Smooth muscle cell (in vitro differentiated cells): ENCODE measurements at regions not wholly inside any gene's neighbourhood (a gene's known extent, or its start where the extent isn't known, plus 50 kb on each side); places are given as distances from the start of the nearest gene placed in this dataset.

Source experiments
- DNase-seq: peaks from one replicate; lab custom pipeline; 2025; ENCODE audit not compliant: unreplicated experiment; lab: John Stamatoyannopoulos, UW
- H2AFZ ChIP-seq: fragments of 200-600 bp; sonication (generic); 2 replicates; pipeline ENCODE4 v1.6.0; 2016; ENCODE audit warnings: antibody characterized with exemption, low read depth, mild to moderate bottlenecking
- H3F3A ChIP-seq: fragments of 200-600 bp; sonication (generic); 2 replicates; pipeline ENCODE4 v1.6.0; 2017; ENCODE audit warnings: antibody characterized with exemption, low read depth
- H3K27ac ChIP-seq: fragments of 200-600 bp; sonication (generic); 2 replicates; pipeline ENCODE4 v1.5.1; 2016; ENCODE audit warnings: low read depth, mild to moderate bottlenecking
- H3K27me3 ChIP-seq: fragments of 200-600 bp; sonication (generic); 2 replicates; pipeline ENCODE4 v1.6.1; 2016; ENCODE audit warnings: low read depth, mild to moderate bottlenecking
- H3K36me3 ChIP-seq: fragments of 200-600 bp; sonication (generic); 2 replicates; pipeline ENCODE4 v1.5.1; 2016; ENCODE audit warnings: low read depth
- H3K4me1 ChIP-seq: fragments of 200-600 bp; sonication (generic); 2 replicates; pipeline ENCODE4 v1.5.1; 2016; ENCODE audit warnings: low read depth
- H3K4me2 ChIP-seq: fragments of 200-600 bp; sonication (generic); 2 replicates; pipeline ENCODE4 v1.6.0; 2016; ENCODE audit warnings: mild to moderate bottlenecking
- H3K4me3 ChIP-seq: fragments of 200-600 bp; sonication (generic); 2 replicates; pipeline ENCODE4 v1.5.1; 2016; ENCODE audit warnings: mild to moderate bottlenecking
- H3K79me2 ChIP-seq: fragments of 200-600 bp; sonication (generic); 2 replicates; pipeline ENCODE4 v1.6.0; 2016; ENCODE audit warnings: low read depth, mild to moderate bottlenecking
- H3K9ac ChIP-seq: fragments of 200-600 bp; sonication (generic); 2 replicates; pipeline ENCODE4 v1.6.0; 2016; ENCODE audit warnings: low read depth
- H3K9me3 ChIP-seq: fragments of 200-600 bp; sonication (generic); replicated peaks from 2 replicates; pipeline ENCODE4 v1.5.1; 2016; ENCODE audit warnings: low read depth
- H4K20me1 ChIP-seq: fragments of 200-600 bp; sonication (generic); 2 replicates; pipeline ENCODE4 v1.6.0; 2016; ENCODE audit warnings: low read depth
- WGBS: methylation state at CpG from one replicate; pipeline ENCODE4 v1.1.7; 2016; ENCODE audit warnings: low lambda C conversion rate; 5-methylcytosine and 5-hydroxymethylcytosine counted together
- TF ChIP-seq, protein P1 (sequence below): fragments of 200-600 bp; sonication (generic); IDR thresholded peaks from 2 replicates; pipeline ENCODE4 v1.5.1; 2017; ENCODE audit warnings: borderline replicate concordance, mild to moderate bottlenecking, antibody characterized with exemption; ENCODE audit not compliant: insufficient read depth, poor library complexity, severe bottlenecking

DNA sequence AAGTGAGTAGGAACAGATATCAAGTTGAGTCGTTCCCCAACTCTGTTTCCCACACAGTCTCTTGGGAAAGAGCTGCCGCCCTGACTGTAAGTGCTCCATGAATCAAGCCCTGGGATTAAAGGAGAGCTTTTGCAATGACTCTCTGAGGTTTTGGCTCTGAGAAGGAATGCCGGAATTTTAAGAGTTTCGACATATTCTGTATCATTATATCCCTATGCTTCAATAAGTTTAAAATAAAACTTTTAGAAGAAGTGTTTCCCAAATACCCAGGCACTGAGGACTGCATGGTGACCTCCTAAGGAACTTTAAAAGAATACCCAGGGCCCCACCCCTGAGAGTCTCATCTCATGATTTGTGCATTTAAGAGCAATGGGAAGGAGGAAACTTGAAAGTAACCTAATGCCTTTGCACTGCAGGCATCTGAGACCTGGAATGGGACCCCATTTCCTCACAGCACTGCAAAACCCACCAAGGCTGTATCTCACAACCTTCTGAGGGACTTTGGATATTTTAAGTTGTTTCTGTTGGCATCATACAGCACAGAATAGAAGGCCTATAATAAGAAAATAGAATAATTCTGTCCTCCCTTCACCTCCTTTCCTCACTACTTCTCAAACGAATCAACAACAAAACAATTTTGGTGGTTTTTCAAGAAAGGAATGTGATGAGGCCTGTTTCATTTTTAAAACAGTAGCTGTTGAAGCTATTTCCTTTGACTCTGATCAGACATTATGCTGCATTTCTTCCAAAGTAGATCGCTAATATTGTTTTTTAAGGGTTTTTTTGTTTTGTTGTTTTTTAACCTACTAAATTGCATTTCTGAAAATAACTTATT lies 121.2 kb downstream of the GASK1B start:
- peak overlapping the region; percentile 75 for H3K4me2 ChIP-seq
- peak overlapping the region; percentile 64 for H2AFZ ChIP-seq
- no peak for DNase-seq
- H3K9me3 ChIP-seq, result no peaks in the 10 kb centered on the region
- peak overlapping the region; percentile 81 for H3K27ac ChIP-seq
- WGBS, result 22% methylated on average over 6 of the region's 6 CpGs
- H3K79me2 ChIP-seq, result no peaks in the 10 kb centered on the region
- peaks cover 9% of the 10 kb centered on the region for H3F3A ChIP-seq
- TF ChIP-seq, protein P1, sequence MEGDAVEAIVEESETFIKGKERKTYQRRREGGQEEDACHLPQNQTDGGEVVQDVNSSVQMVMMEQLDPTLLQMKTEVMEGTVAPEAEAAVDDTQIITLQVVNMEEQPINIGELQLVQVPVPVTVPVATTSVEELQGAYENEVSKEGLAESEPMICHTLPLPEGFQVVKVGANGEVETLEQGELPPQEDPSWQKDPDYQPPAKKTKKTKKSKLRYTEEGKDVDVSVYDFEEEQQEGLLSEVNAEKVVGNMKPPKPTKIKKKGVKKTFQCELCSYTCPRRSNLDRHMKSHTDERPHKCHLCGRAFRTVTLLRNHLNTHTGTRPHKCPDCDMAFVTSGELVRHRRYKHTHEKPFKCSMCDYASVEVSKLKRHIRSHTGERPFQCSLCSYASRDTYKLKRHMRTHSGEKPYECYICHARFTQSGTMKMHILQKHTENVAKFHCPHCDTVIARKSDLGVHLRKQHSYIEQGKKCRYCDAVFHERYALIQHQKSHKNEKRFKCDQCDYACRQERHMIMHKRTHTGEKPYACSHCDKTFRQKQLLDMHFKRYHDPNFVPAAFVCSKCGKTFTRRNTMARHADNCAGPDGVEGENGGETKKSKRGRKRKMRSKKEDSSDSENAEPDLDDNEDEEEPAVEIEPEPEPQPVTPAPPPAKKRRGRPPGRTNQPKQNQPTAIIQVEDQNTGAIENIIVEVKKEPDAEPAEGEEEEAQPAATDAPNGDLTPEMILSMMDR, result no peak
- H3K4me1 ChIP-seq, result peaks cover 13% of the 10 kb centered on the region
- H3K36me3 ChIP-seq, result no peaks in the 10 kb centered on the region
- H3K9ac ChIP-seq, result no peak overlapping the region
- no peaks in the 10 kb centered on the region for H4K20me1 ChIP-seq
- H3K4me3 ChIP-seq, result no peak overlapping the region
- no peaks in the 10 kb centered on the region for H3K27me3 ChIP-seq

DNA sequence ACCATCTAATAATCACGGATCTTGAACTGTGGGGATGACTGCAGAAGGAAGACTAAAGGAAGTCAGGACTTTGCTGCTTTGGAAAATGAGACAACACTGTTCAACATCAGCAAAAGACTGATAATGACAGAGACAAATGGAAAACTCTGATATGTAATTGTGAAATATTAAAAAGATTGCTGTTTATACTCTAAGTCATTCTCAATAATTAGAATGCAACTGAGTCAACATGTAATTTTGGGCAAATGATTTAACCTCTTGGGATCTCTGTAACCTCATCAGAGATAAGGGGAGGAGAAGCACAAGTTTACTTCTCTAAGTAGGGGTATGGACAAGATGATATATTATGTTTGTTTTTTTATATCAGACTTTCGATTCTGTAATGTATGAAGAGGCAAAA lies 121.9 kb downstream of the GASK1B start:
- Histone ChIP-seq H3K27ac (peak overlapping the region; percentile 81), H3K79me2 (no peaks in the 10 kb centered on the region), H3K36me3 (no peaks in the 10 kb centered on the region), H3K9ac (no peak overlapping the region), H3K4me3 (no peak overlapping the region), H3K27me3 (no peaks in the 10 kb centered on the region), H3F3A (peaks cover 9% of the 10 kb centered on the region), H2AFZ (no peak overlapping the region), H3K9me3 (no peaks in the 10 kb centered on the region), H3K4me1 (peaks cover 9% of the 10 kb centered on the region), H4K20me1 (no peaks in the 10 kb centered on the region), H3K4me2 (peak overlapping the region; percentile 75)
- WGBS, result 45% methylated on average over 2 of the region's 2 CpGs
- TF ChIP-seq, protein P1, result no peak
- DNase-seq, result no peak

DNA sequence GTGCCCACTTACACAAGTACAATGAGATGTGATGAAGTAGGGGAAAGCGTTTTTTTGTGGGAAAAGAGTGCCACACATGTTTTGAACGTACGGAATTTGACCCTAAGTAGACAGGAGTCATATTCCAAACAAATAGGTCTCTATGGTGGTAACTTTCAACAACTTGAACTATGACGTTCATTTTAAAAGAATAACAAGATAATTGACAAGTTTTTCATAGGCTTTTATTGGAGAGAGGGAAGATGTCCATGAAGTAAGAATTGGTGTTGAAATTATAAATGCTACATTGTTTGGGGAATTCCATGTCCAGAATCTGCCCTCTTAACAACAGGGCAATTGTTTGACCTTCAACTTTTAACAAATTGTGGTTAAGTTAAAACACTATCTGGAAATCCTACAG lies 126.5 kb downstream of the GASK1B start:
- Histone ChIP-seq H3K4me3 (no peak overlapping the region), H3K36me3 (no peaks in the 10 kb centered on the region), H2AFZ (no peak overlapping the region), H4K20me1 (no peaks in the 10 kb centered on the region), H3K4me1 (no peaks in the 10 kb centered on the region), H3K27me3 (no peaks in the 10 kb centered on the region), H3K9me3 (no peaks in the 10 kb centered on the region), H3F3A (peaks cover 7% of the 10 kb centered on the region), H3K27ac (no peak overlapping the region), H3K9ac (no peak overlapping the region), H3K79me2 (no peaks in the 10 kb centered on the region), H3K4me2 (no peak overlapping the region)
- no peak for DNase-seq
- TF ChIP-seq, protein P1, result no peak
- WGBS, result 81% methylated on average over 4 of the region's 4 CpGs
